ENCODE measurements at regions not wholly inside any gene's neighbourhood (a gene's known extent, or its start where the extent isn't known, plus 50 kb on each side); places are given as distances from the start of the nearest gene placed in this dataset.

DNA sequence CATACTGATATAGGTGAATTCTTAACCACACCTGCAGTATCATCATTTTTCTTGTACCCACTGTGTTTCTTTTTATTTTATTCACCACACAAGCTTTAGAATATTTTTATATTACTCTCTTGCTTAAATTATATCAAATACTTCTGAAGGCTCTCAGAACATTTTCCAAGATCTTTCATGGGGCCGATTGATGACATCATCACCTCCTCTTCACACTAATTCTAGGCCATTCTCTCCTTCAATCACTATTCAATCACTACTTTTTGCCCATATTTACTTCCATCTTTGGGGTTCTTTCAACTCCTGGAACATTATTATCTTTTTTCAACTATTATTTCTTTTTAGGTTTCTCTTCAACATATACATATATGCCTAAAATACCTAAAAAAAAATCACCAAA is 1438.8 kb upstream of the ALCAM start:
- TF ChIP-seq, protein P1, sequence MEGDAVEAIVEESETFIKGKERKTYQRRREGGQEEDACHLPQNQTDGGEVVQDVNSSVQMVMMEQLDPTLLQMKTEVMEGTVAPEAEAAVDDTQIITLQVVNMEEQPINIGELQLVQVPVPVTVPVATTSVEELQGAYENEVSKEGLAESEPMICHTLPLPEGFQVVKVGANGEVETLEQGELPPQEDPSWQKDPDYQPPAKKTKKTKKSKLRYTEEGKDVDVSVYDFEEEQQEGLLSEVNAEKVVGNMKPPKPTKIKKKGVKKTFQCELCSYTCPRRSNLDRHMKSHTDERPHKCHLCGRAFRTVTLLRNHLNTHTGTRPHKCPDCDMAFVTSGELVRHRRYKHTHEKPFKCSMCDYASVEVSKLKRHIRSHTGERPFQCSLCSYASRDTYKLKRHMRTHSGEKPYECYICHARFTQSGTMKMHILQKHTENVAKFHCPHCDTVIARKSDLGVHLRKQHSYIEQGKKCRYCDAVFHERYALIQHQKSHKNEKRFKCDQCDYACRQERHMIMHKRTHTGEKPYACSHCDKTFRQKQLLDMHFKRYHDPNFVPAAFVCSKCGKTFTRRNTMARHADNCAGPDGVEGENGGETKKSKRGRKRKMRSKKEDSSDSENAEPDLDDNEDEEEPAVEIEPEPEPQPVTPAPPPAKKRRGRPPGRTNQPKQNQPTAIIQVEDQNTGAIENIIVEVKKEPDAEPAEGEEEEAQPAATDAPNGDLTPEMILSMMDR (IDR thresholded peaks at IDR 0.05), result no peak
- no peak for TF ChIP-seq POLR2AphosphoS5 (IDR thresholded peaks at IDR 0.05)
- TF ChIP-seq POLR2A (IDR thresholded peaks at IDR 0.05; ENCODE audit: low read depth), result no peak
- no peak for TF ChIP-seq EP300 (IDR thresholded peaks at IDR 0.05)
